ENCODE measurements at regions not wholly inside any gene's neighbourhood (a gene's known extent, or its start where the extent isn't known, plus 50 kb on each side); places are given as distances from the start of the nearest gene placed in this dataset.

- peak; percentile 33 for DNase-seq (ENCODE audit: low read depth)
- H3K4me3 ChIP-seq (ENCODE audit: low read depth, low read length): no peak overlapping the region
- TF ChIP-seq POLR2A (IDR thresholded peaks at IDR 0.05; ENCODE audit: extremely low read depth, insufficient read length) (no peak), MAX (IDR thresholded peaks at IDR 0.05; ENCODE audit: low read depth, low read length) (no peak), CTCF (IDR thresholded peaks at IDR 0.05; ENCODE audit: low read depth, low read length) (no peak), MYC (IDR thresholded peaks at IDR 0.05; ENCODE audit: low read depth, low read length) (no peak)
Observed at GRCh38 chr14:98947911-98948595, 323.9 kb downstream of the BCL11B start.

- DNase-seq (ENCODE audit: low read depth): no peak
- no peak overlapping the region for H3K4me3 ChIP-seq (ENCODE audit: low read depth, low read length)
- TF ChIP-seq POLR2A (IDR thresholded peaks at IDR 0.05; ENCODE audit: extremely low read depth, insufficient read length) (no peak), MAX (IDR thresholded peaks at IDR 0.05; ENCODE audit: low read depth, low read length) (no peak)
Observed at GRCh38 chr14:98949051-98949450, 322.9 kb downstream of the BCL11B start.

DNA sequence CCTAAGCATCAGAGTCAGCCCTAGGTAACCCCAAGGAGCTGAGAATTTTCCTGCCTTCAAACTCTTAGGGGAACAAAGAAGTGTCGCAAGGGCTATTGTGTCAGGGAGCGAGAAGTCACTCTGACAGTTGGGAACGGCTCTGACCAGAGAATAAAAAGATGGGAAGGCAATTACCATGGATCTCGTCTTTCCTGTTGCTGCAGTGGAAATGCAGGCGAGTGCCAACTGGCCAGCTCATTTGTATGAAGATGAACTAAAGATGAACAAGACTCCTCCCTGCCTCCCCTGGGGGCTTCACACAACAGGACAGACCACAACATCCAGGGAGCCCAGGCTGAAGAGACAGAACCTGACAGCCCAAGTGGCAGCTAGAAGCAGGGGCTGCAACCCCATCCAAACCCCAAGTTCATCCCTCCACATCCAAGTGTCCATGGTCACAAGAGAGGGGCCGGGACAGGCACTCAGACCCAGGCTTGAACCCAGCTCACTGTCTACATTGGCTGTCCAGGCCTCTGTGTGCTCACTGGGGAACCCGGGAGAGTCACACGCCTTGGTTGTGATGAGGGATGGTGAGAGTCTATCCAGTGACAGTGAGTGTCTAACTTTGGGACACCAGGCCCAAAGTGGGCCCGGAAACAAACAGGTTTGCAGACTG, 322.4 kb downstream of the BCL11B start:
- peak; percentile 47 for DNase-seq (ENCODE audit: low read depth)
- H3K4me3 ChIP-seq (ENCODE audit: low read depth, low read length): no peak overlapping the region
- TF ChIP-seq MYC (IDR thresholded peaks at IDR 0.05; ENCODE audit: low read depth, low read length): no peak
- no peak for TF ChIP-seq POLR2A (IDR thresholded peaks at IDR 0.05; ENCODE audit: extremely low read depth, insufficient read length)
- TF ChIP-seq CTCF (IDR thresholded peaks at IDR 0.05; ENCODE audit: low read depth, low read length): no peak
- no peak for TF ChIP-seq MAX (IDR thresholded peaks at IDR 0.05; ENCODE audit: low read depth, low read length)

DNA sequence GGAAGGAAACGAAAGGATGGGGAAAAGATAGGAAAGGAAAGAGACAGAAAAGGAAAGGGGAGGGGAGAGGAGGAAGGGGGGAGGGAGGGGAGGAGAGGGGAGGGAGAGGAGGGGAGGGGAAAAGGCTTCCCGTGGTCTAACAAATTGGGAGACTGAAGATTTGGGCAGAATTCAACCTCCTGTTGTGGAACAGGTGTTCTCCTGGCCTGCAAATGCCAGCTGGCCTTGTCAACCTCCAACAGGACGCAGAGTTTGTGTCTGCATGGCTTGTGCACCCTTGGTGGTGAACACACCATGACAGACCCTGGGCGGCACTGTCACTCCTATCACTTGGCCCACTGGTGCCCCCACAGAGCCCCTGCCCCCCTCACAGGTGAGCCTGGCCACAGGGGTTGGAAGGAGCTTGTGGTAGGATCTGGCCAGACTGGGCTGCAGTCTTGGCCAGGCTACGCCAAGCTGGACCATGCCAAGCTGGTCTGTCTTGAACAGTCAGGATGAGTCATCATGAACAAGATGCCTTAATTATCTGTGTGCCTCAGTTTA, 321.6 kb downstream of the BCL11B start:
- no peak for DNase-seq (ENCODE audit: low read depth)
- TF ChIP-seq CTCF (IDR thresholded peaks at IDR 0.05; ENCODE audit: low read depth, low read length): no peak
- no peak for TF ChIP-seq POLR2A (IDR thresholded peaks at IDR 0.05; ENCODE audit: extremely low read depth, insufficient read length)
- H3K4me3 ChIP-seq (ENCODE audit: low read depth, low read length): no peak overlapping the region

DNA sequence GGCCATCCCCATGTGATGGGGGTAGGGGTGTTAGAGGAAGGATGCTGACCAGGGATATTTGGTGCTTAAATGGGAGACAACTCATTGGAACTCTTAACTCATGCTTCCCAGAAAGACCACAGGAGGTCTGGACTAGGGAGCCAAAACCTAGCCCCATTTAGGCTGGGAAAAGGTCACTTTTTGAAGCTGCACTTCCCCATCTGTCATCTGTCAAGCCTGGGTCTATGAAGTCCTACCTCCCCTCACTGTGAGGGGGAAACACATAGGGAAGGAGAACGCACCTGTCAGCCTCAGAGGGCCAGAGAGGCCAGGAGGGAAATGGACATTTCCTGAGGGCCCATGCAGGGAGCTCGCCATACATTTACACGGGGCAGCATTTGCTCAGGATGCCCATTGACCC, 321.0 kb downstream of the BCL11B start:
- no peak for DNase-seq (ENCODE audit: low read depth)
- TF ChIP-seq MYC (IDR thresholded peaks at IDR 0.05; ENCODE audit: low read depth, low read length): no peak
- no peak for TF ChIP-seq CTCF (IDR thresholded peaks at IDR 0.05; ENCODE audit: low read depth, low read length)
- no peak for TF ChIP-seq MAX (IDR thresholded peaks at IDR 0.05; ENCODE audit: low read depth, low read length)
- TF ChIP-seq POLR2A (IDR thresholded peaks at IDR 0.05; ENCODE audit: extremely low read depth, insufficient read length): no peak
- H3K4me3 ChIP-seq (ENCODE audit: low read depth, low read length): no peak overlapping the region

DNA sequence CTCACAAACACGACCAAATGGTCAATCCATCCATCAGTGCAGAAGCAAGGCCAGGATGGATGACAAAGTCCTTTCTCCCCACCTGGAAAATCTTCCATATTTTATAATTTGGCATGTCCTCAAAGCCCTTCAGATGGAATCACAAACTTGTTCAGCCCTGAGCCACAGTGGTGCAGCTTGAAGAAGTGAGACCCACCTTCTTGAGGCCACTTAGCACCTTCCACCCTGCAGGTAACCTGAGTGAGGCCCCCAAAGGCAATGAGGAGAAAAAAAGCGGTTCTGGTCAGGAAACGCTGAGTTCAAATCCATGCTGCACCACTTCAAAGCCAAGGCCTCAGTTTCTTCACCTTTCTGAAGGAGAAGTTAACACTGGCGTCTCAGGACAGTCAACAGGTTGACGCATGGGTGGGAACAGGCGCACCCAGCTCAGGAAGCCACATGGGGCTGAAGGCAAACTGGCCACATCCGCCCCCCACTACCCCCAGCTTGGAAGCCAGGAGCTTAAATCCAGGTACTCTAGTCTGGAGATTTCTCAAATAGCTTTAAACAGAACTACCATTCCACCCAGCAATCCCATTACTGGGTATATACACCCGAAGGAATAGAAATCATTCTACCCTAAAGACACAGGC, 320.4 kb downstream of the BCL11B start:
- no peak for DNase-seq (ENCODE audit: low read depth)
- H3K4me3 ChIP-seq (ENCODE audit: low read depth, low read length): no peak overlapping the region
- TF ChIP-seq POLR2A (IDR thresholded peaks at IDR 0.05; ENCODE audit: extremely low read depth, insufficient read length) (no peak), MYC (IDR thresholded peaks at IDR 0.05; ENCODE audit: low read depth, low read length) (no peak), MAX (IDR thresholded peaks at IDR 0.05; ENCODE audit: low read depth, low read length) (no peak), CTCF (IDR thresholded peaks at IDR 0.05; ENCODE audit: low read depth, low read length) (no peak)

All from NB4 (cell line).